ENCODE measurements at regions not wholly inside any gene's neighbourhood (a gene's known extent, or its start where the extent isn't known, plus 50 kb on each side); places are given as distances from the start of the nearest gene placed in this dataset.
"Not testable (repeated sequence)": the region's sequence is repeated elsewhere in the genome, so short reads cannot be mapped to it uniquely, and the experiment has no call there.

DNA sequence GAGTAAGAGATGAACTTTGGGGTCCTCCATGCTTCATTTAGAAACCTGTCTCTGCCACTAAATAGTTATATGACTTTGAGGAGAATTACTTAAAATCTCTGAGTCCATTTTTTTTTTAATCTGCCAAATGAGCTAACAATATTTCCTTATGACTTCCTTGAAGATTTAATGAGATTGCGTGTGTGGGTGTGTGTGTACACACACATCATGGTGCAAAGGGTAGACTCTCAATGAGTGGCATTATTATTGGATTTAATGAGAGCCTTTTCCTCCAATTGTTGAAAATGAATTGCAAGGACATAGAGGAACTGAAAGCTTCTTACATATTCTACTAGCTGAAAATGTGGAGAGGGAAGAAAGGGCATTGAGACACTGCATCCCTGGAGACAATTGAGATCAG lies 573.5 kb upstream of the LUZP2 start:
- DNase-seq: no peak
- Mint-ChIP-seq H3K9me3 (no peaks in the 10 kb centered on the region), H3K4me1 (no peaks in the 10 kb centered on the region), H3K27ac (no peak overlapping the region), H3K36me3 (ENCODE audit: low read depth) (no peaks in the 10 kb centered on the region), H3K27me3 (no peaks in the 10 kb centered on the region), H3K4me3 (no peak overlapping the region)
- intact Hi-C loops (cut with micrococcal nuclease): no loop called here

DNA sequence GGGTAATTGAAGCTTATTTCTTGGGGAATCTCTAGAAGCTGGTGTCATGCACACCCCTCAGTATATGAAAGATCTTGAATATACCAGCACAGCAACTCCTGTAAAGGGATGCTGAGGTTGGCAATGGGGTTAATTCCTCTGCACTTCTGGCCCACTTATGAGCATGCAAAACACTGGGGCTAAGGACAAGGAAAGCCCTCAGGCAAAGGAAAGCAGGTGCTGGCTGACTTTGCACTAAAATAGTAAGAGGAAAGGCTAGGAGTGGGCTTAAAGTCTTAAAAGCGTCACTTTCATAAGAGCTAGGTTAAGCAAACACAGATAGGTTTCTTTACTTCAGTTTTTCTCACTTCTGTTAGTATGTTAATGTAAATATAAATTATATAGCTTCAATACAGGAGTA lies 572.6 kb upstream of the LUZP2 start:
- no peak overlapping the region for H3K4me3 Mint-ChIP-seq
- DNase-seq: no peak
- no peaks in the 10 kb centered on the region for H3K4me1 Mint-ChIP-seq
- no peaks in the 10 kb centered on the region for H3K36me3 Mint-ChIP-seq (ENCODE audit: low read depth)
- no peaks in the 10 kb centered on the region for H3K9me3 Mint-ChIP-seq
- intact Hi-C loops (cut with micrococcal nuclease): no loop called here
- H3K27me3 Mint-ChIP-seq: no peaks in the 10 kb centered on the region
- H3K27ac Mint-ChIP-seq: no peak overlapping the region

DNA sequence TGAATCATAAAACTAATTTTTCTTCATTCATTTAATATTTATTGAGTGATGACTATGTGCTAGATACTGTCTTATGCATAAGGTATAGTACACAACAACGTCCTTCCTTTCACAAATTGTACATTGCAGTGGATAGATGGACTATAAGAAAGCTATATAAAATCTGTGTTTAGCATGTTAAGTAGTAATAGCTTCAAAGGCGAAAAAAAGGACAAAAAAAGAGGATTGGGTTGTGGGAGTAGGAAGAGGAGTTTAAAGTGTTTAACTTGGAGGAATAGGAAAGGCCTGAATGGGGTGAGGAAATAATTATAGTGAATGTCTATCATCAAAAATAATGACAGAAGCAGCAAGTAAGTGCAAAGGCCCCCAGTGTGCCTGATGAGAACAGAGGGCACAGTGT lies 565.4 kb upstream of the LUZP2 start:
- H3K4me3 Mint-ChIP-seq: no peak overlapping the region
- H3K27ac Mint-ChIP-seq: no peak overlapping the region
- no peaks in the 10 kb centered on the region for H3K4me1 Mint-ChIP-seq
- no peak for DNase-seq
- peaks cover 4% of the 10 kb centered on the region for H3K9me3 Mint-ChIP-seq
- H3K36me3 Mint-ChIP-seq (ENCODE audit: low read depth): no peaks in the 10 kb centered on the region
- intact Hi-C loops (cut with micrococcal nuclease): no loop called here
- H3K27me3 Mint-ChIP-seq: no peaks in the 10 kb centered on the region

DNA sequence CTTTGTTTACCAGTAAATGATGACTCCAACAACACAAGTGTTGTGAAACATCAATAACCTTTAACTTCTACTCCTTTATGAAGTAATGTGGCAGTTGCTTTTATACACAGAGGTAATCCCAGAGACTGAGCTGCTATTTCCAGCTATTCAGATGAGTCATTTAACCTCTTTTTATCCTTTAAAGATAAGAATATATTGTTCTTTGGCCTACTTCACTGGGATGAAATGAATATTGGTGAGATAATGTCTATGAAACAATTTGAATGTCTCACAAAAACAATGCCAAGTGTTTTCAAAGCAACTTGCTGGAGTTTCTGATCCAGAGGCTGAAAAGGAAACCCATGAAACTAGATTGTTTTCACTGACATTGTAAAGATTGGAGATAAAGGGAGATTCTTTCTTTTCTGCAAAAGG lies 564.4 kb upstream of the LUZP2 start:
- no peaks in the 10 kb centered on the region for H3K36me3 Mint-ChIP-seq (ENCODE audit: low read depth)
- intact Hi-C loops (cut with micrococcal nuclease): no loop called here
- H3K4me1 Mint-ChIP-seq: no peaks in the 10 kb centered on the region
- H3K4me3 Mint-ChIP-seq: no peak overlapping the region
- peaks cover 4% of the 10 kb centered on the region for H3K9me3 Mint-ChIP-seq
- no peak overlapping the region for H3K27ac Mint-ChIP-seq
- H3K27me3 Mint-ChIP-seq: no peaks in the 10 kb centered on the region
- no peak for DNase-seq

DNA sequence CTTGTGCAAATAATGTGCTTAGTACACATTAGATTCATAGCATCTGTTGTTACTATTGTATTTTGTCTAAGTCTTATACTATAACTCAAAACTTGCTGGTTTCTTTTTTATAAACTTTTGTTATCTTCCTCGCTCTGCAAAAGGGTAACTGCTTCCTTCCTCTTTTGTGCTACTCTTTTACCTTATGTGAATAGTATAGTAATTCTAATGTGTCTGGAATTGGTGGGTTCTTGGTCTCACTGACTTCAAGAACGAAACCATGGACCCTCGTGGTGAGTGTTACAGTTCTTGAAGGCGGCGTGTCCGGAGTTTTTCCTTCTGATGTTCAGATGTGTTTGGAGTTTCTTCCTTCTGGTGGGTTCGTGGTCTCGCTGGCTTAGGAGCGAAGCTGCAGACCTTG lies 563.1 kb upstream of the LUZP2 start:
- Mint-ChIP-seq H3K36me3 (ENCODE audit: low read depth) (no peaks in the 10 kb centered on the region), H3K4me3 (no peak overlapping the region), H3K9me3 (peaks cover 4% of the 10 kb centered on the region), H3K27ac (no peak overlapping the region), H3K4me1 (no peaks in the 10 kb centered on the region), H3K27me3 (no peaks in the 10 kb centered on the region)
- intact Hi-C loops (cut with micrococcal nuclease): no loop called here
- DNase-seq: no peak

DNA sequence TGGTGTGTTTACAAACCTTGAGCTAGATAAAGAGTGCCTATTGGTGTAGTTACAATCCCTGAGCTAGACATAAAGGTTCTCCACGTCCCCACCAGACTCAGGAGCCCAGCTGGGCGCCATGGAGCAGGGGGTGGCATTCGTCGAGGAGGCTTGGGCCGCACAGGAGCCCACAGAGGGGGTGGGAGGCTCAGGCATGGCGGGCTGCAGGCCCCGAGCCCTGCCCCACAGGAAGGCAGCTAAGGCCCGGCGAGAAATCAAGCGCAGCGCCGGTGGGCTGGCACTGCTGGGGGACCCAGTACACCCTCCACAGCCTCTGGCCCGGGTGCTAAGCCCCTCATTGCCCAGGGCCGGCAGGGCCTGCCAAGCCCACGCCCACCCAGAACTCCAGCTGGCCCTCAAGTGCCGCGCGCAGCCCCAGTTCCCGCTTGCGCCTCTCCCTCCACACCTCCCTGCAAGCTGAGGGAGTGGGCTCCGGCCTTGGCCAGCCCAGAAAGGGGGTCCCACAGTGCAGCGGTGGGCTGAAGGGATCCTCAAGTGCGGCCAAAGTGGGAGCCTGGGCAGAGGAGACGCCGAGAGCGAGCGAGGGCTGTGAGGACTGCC lies 562.1 kb upstream of the LUZP2 start:
- intact Hi-C loops (cut with micrococcal nuclease); H3K4me1 Mint-ChIP-seq; H3K27ac Mint-ChIP-seq; H3K27me3 Mint-ChIP-seq; H3K36me3 Mint-ChIP-seq (ENCODE audit: low read depth); H3K9me3 Mint-ChIP-seq; DNase-seq; H3K4me3 Mint-ChIP-seq: not testable (repeated sequence)

DNA sequence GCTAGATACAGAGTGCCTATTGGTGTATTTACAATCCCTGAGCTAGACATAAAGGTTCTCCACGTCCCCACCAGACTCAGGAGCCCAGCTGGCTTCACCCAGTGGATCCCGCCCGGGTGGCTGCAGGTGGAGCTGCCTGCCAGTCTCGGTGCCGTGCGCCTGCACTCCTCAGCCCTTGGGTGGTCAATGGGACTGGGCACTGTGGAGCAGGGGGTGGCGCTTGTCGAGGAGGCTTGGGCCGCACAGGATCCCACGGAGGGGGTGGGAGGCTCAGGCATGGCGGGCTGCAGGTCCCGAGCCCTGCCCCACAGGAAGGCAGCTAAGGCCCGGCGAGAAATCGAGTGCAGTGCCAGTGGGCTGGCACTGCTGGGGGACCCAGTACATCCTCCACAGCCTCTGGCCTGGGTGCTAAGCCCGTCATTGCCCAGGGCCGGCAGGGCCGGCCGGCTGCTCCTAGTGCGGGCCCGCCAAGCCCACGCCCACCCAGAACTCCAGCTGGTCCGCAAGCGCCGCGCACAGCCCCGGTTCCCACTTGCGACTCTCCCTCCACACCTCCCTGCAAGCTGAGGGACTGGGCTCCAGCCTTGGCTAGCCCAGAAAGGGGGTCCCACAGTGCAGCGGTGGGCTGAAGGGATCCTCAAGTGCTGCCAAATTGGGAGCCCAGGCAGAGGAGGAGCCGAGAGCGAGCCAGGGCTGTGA lies 554.6 kb upstream of the LUZP2 start:
- H3K4me3 Mint-ChIP-seq; intact Hi-C loops (cut with micrococcal nuclease); H3K9me3 Mint-ChIP-seq; H3K27ac Mint-ChIP-seq; H3K27me3 Mint-ChIP-seq; H3K36me3 Mint-ChIP-seq (ENCODE audit: low read depth); DNase-seq; H3K4me1 Mint-ChIP-seq: not testable (repeated sequence)

DNA sequence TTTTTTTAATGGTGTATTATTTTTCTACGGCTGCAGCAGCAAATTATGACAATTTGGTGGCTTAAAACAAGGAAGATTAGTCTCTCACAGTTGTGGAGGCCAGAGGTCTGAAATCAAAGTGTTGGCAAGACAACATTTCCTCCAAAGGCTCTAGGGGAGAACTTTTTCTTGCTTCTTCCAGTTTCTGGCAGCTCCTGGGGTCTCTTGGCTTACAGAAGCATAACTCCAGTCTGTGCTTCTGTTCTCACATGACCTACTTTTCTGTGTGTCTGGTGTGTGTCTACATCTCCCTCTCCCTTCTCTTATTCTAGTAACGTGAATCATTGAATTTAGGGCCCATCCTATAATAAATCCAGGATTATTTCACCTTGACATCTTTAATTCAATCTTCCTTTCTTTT lies 551.9 kb upstream of the LUZP2 start:
- DNase-seq: no peak
- Mint-ChIP-seq H3K4me3 (no peak overlapping the region), H3K27ac (no peak overlapping the region), H3K9me3 (peaks cover 4% of the 10 kb centered on the region), H3K27me3 (no peaks in the 10 kb centered on the region), H3K36me3 (ENCODE audit: low read depth) (no peaks in the 10 kb centered on the region), H3K4me1 (no peaks in the 10 kb centered on the region)
- intact Hi-C loops (cut with micrococcal nuclease): no loop called here

DNA sequence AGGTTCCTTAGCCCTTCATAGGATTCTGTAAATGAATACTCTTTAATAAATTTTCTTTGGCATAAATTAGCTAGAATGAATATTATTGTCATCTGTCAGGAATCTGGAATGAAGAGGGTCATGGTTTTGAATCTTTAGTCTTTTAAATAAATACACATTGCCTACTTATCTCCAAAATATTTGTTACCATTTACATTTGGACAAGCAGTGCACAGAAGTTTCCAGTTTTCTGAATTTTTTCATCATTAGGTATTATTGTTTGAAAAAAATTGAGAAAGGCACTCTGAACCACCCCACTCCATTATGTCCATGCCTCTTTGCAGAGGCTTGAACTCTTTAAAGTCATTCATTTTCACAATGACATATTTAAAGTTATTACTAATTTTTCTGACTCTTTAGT lies 549.0 kb upstream of the LUZP2 start:
- DNase-seq: no peak
- Mint-ChIP-seq H3K9me3 (no peaks in the 10 kb centered on the region), H3K4me3 (no peak overlapping the region), H3K27ac (no peak overlapping the region), H3K36me3 (ENCODE audit: low read depth) (no peaks in the 10 kb centered on the region), H3K4me1 (no peaks in the 10 kb centered on the region), H3K27me3 (no peaks in the 10 kb centered on the region)
- intact Hi-C loops (cut with micrococcal nuclease): no loop called here

DNA sequence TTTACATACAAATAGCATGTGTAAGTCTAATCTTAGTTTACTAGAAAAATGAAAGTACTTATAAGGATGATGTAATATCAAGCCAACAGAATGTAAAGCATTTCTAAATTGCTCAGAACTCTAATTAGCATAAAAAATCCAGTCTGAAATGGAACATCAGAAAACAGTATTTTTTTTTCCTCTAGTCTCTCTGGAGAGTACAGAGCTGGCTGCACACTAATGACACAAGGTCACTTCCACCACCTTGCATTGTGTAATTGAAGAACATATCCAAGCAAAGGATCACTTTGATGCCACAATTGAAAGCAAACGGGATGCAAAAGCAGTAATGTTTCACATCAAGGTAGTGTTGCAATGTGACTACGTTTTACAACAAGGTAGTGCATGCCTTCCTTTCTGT lies 548.0 kb upstream of the LUZP2 start:
- no peaks in the 10 kb centered on the region for H3K9me3 Mint-ChIP-seq
- H3K4me3 Mint-ChIP-seq: no peak overlapping the region
- no peak overlapping the region for H3K27ac Mint-ChIP-seq
- no peaks in the 10 kb centered on the region for H3K36me3 Mint-ChIP-seq (ENCODE audit: low read depth)
- H3K27me3 Mint-ChIP-seq: no peaks in the 10 kb centered on the region
- no peaks in the 10 kb centered on the region for H3K4me1 Mint-ChIP-seq
- intact Hi-C loops (cut with micrococcal nuclease): no loop called here
- DNase-seq: no peak

DNA sequence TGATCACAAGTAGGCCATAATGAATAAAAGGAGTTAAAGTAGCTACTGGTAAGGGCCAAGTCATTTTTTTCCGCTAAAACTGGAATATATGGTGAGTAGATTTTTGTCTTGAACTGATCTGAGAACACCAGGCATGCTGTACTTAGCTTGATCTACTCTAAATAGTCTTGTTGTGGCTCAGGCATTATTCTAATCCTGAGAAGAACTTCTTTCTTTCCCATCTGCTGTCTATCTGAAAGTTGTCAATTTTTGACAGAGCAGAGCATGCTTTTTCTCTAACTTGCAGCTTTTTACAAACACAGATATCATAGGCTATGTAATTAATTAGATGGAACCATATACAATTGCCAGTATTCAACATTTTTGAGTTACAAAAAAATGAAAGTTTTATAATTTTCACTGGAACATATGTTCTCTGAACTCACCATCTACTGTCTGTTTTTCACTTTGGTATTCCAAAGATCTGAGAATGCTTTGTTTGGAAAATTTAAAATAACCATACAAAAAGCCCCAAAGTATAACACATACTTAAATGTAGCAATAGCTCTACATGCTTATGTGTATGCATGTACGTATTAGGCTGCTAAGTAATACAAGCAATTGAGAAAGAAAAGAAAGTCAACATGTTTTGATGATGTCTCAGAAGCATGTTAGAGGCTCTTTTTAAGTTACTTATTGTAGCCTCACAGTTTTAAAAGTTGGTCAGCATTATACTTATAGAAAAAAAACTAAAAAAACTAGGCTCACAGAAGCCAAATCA lies 542.7 kb upstream of the LUZP2 start:
- Mint-ChIP-seq H3K27ac (no peak overlapping the region), H3K9me3 (no peaks in the 10 kb centered on the region), H3K4me3 (no peak overlapping the region), H3K27me3 (no peaks in the 10 kb centered on the region), H3K36me3 (ENCODE audit: low read depth) (no peaks in the 10 kb centered on the region), H3K4me1 (no peaks in the 10 kb centered on the region)
- DNase-seq: no peak
- intact Hi-C loops (cut with micrococcal nuclease): no loop called here

DNA sequence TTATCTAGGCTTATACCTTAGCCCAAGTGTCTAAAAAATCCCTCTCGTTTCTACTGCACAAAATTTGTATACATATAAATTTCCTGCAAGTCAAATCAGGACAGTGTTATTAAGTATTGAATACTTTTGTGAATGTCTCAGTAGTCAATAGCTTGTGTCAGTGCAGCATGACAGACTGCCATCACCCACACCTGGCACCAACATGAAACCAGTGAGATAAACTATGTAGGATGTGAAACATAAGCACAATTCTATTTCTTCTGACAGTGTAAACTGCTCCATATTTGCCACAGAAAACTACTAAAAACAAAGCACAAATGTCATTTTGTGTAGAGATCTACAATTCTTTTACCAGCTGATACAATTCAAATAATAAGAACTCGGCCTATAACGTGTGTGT lies 542.1 kb upstream of the LUZP2 start:
- no peaks in the 10 kb centered on the region for H3K9me3 Mint-ChIP-seq
- no peaks in the 10 kb centered on the region for H3K27me3 Mint-ChIP-seq
- no peaks in the 10 kb centered on the region for H3K36me3 Mint-ChIP-seq (ENCODE audit: low read depth)
- no peak overlapping the region for H3K27ac Mint-ChIP-seq
- H3K4me1 Mint-ChIP-seq: no peaks in the 10 kb centered on the region
- intact Hi-C loops (cut with micrococcal nuclease): no loop called here
- DNase-seq: no peak
- H3K4me3 Mint-ChIP-seq: no peak overlapping the region

DNA sequence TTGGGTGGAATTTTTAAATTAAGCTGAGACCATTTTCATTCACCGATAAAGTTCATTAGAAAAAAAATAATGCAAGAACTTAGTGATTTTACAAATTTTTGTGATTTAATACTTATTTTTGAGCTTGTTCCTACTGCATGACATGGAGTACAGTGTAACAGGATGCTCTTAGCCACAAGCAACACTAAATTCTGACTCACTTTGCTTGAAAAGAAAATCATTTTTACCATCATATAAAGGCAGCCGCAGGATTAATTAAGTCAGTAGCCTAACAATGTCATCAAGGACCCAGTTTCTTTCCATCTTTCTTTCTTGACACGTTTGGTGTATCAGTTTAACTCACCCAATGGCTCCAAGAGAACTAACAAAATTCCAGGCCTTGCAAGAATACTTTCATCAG lies 540.3 kb upstream of the LUZP2 start:
- no peak for DNase-seq
- H3K27ac Mint-ChIP-seq: no peak overlapping the region
- H3K4me3 Mint-ChIP-seq: no peak overlapping the region
- H3K4me1 Mint-ChIP-seq: no peaks in the 10 kb centered on the region
- no peaks in the 10 kb centered on the region for H3K9me3 Mint-ChIP-seq
- H3K27me3 Mint-ChIP-seq: no peaks in the 10 kb centered on the region
- H3K36me3 Mint-ChIP-seq (ENCODE audit: low read depth): no peaks in the 10 kb centered on the region
- intact Hi-C loops (cut with micrococcal nuclease): no loop called here

DNA sequence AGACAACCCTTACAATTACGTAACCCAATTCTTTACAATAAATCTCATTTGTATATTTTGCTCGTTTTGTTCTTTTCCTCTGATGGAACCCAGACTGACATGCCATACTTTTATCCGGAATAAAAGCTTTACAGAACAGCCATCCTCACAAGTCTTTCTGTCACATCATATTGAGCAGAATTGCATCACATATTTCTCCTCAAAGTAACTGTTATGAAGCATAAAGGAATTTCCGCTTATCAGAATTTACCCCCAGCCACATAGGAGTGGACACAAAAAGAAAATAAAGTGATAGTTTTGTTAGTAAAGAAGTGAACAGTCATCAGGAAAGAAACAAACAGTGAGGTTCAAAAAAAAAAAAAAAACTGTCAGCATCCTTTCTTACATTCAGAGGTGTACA lies 539.5 kb upstream of the LUZP2 start:
- H3K36me3 Mint-ChIP-seq (ENCODE audit: low read depth): no peaks in the 10 kb centered on the region
- no peak overlapping the region for H3K27ac Mint-ChIP-seq
- no peak for DNase-seq
- no peak overlapping the region for H3K4me3 Mint-ChIP-seq
- no peaks in the 10 kb centered on the region for H3K9me3 Mint-ChIP-seq
- no peaks in the 10 kb centered on the region for H3K27me3 Mint-ChIP-seq
- intact Hi-C loops (cut with micrococcal nuclease): no loop called here
- no peaks in the 10 kb centered on the region for H3K4me1 Mint-ChIP-seq
